ENCODE measurements at regions not wholly inside any gene's neighbourhood (a gene's known extent, or its start where the extent isn't known, plus 50 kb on each side); places are given as distances from the start of the nearest gene placed in this dataset.

- TF ChIP-seq, protein P1, sequence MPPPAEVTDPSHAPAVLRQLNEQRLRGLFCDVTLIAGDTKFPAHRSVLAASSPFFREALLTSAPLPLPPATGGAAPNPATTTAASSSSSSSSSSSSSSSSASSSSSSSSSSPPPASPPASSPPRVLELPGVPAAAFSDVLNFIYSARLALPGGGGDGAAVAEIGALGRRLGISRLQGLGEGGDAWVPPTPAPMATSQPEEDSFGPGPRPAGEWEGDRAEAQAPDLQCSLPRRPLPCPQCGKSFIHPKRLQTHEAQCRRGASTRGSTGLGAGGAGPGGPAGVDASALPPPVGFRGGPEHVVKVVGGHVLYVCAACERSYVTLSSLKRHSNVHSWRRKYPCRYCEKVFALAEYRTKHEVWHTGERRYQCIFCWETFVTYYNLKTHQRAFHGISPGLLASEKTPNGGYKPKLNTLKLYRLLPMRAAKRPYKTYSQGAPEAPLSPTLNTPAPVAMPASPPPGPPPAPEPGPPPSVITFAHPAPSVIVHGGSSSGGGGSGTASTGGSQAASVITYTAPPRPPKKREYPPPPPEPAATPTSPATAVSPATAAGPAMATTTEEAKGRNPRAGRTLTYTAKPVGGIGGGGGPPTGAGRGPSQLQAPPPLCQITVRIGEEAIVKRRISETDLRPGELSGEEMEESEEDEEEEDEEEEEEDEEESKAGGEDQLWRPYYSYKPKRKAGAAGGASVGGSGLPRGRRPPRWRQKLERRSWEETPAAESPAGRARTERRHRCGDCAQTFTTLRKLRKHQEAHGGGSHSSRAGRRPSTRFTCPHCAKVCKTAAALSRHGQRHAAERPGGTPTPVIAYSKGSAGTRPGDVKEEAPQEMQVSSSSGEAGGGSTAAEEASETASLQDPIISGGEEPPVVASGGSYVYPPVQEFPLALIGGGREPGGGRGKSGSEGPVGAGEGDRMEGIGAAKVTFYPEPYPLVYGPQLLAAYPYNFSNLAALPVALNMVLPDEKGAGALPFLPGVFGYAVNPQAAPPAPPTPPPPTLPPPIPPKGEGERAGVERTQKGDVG (CRISPR knock-in tag; IDR thresholded peaks at IDR 0.05; ENCODE audit: borderline replicate concordance), result 0 out of 2 replicates have a peak, but pooled peaks have one; percentile 39
- TF ChIP-seq, protein P2, sequence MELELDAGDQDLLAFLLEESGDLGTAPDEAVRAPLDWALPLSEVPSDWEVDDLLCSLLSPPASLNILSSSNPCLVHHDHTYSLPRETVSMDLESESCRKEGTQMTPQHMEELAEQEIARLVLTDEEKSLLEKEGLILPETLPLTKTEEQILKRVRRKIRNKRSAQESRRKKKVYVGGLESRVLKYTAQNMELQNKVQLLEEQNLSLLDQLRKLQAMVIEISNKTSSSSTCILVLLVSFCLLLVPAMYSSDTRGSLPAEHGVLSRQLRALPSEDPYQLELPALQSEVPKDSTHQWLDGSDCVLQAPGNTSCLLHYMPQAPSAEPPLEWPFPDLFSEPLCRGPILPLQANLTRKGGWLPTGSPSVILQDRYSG (CRISPR knock-in tag; IDR thresholded peaks at IDR 0.05), result no peak
- TF ChIP-seq, protein P3, sequence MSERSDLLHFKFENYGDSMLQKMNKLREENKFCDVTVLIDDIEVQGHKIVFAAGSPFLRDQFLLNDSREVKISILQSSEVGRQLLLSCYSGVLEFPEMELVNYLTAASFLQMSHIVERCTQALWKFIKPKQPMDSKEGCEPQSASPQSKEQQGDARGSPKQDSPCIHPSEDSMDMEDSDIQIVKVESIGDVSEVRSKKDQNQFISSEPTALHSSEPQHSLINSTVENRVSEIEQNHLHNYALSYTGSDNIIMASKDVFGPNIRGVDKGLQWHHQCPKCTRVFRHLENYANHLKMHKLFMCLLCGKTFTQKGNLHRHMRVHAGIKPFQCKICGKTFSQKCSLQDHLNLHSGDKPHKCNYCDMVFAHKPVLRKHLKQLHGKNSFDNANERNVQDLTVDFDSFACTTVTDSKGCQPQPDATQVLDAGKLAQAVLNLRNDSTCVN (CRISPR knock-in tag; IDR thresholded peaks at IDR 0.05; ENCODE audit: borderline replicate concordance), result no peak
- TF ChIP-seq FOXK2 (IDR thresholded peaks at IDR 0.05) (no peak), GLI4 (CRISPR knock-in tag; IDR thresholded peaks at IDR 0.05; ENCODE audit: borderline replicate concordance) (peak; percentile 56; the same call in 1 of the 2 replicates), MLXIP (CRISPR knock-in tag; IDR thresholded peaks at IDR 0.05; ENCODE audit: borderline replicate concordance) (no peak), DPF2 (CRISPR knock-in tag; IDR thresholded peaks at IDR 0.05; ENCODE audit: borderline replicate concordance, low read depth) (no peak), ZNF607 (CRISPR knock-in tag; IDR thresholded peaks at IDR 0.05; ENCODE audit: borderline replicate concordance) (peak; percentile 60; the same call in 1 of the 2 replicates), GMEB2 (CRISPR knock-in tag; IDR thresholded peaks at IDR 0.05; ENCODE audit: low read depth) (no peak), ZNF337 (CRISPR knock-in tag; IDR thresholded peaks at IDR 0.05; ENCODE audit: borderline replicate concordance, low read depth) (0 out of 2 replicates have a peak, but pooled peaks have one; percentile 68), SNRNP70 (IDR thresholded peaks at IDR 0.05; ENCODE audit: low read depth, low read length) (no peak), SETDB1 (CRISPR knock-in tag; IDR thresholded peaks at IDR 0.05; ENCODE audit: borderline replicate concordance) (no peak), NR2F1 (CRISPR knock-in tag; IDR thresholded peaks at IDR 0.05) (no peak), NCOA1 (CRISPR knock-in tag; IDR thresholded peaks at IDR 0.05) (no peak), JUNB (CRISPR knock-in tag; IDR thresholded peaks at IDR 0.05; ENCODE audit: borderline replicate concordance) (no peak)
- TF ChIP-seq, protein P4, sequence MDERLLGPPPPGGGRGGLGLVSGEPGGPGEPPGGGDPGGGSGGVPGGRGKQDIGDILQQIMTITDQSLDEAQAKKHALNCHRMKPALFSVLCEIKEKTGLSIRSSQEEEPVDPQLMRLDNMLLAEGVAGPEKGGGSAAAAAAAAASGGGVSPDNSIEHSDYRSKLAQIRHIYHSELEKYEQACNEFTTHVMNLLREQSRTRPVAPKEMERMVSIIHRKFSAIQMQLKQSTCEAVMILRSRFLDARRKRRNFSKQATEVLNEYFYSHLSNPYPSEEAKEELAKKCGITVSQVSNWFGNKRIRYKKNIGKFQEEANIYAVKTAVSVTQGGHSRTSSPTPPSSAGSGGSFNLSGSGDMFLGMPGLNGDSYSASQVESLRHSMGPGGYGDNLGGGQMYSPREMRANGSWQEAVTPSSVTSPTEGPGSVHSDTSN (CRISPR knock-in tag; IDR thresholded peaks at IDR 0.05), result no peak
Observed at GRCh38 chr2:205925373-205926337, 160.3 kb downstream of the INO80D start (continued).

All from HepG2 (cell line).